ENCODE measurements at regions not wholly inside any gene's neighbourhood (a gene's known extent, or its start where the extent isn't known, plus 50 kb on each side); places are given as distances from the start of the nearest gene placed in this dataset.

- no peaks in the 10 kb centered on the region for H3K36me3 ChIP-seq (ENCODE audit: control insufficient read depth, insufficient read depth, low read length)
- TF ChIP-seq CTCF (IDR thresholded peaks at IDR 0.05; ENCODE audit: insufficient read depth, low read length, poor library complexity, severe bottlenecking) = no peak
- DNase-seq (ENCODE audit: low read depth) = no peak
- peaks cover 3% of the 10 kb centered on the region for H3K27me3 ChIP-seq (ENCODE audit: control insufficient read depth, insufficient read depth, low read length)
- H3K4me3 ChIP-seq (ENCODE audit: low read depth, low read length) = no peak overlapping the region
These were observed 245.1 kb upstream of the TLE3 start for GRCh38 chr15:70342554-70343548.

GRCh38 chr15:70342141-70342540, 244.4 kb upstream of the TLE3 start:
- H3K4me3 ChIP-seq (ENCODE audit: low read depth, low read length) = no peak overlapping the region
- H3K27me3 ChIP-seq (ENCODE audit: control insufficient read depth, insufficient read depth, low read length) = peaks cover 2% of the 10 kb centered on the region
- no peak for TF ChIP-seq CTCF (IDR thresholded peaks at IDR 0.05; ENCODE audit: insufficient read depth, low read length, poor library complexity, severe bottlenecking)
- no peaks in the 10 kb centered on the region for H3K36me3 ChIP-seq (ENCODE audit: control insufficient read depth, insufficient read depth, low read length)
- no peak for DNase-seq (ENCODE audit: low read depth)

GRCh38 chr15:70341566-70341965, 243.8 kb upstream of the TLE3 start:
- Histone ChIP-seq H3K36me3 (ENCODE audit: control insufficient read depth, insufficient read depth, low read length) (no peaks in the 10 kb centered on the region), H3K4me3 (ENCODE audit: low read depth, low read length) (no peak overlapping the region), H3K27me3 (ENCODE audit: control insufficient read depth, insufficient read depth, low read length) (peaks cover 2% of the 10 kb centered on the region)
- no peak for DNase-seq (ENCODE audit: low read depth)
- no peak for TF ChIP-seq CTCF (IDR thresholded peaks at IDR 0.05; ENCODE audit: insufficient read depth, low read length, poor library complexity, severe bottlenecking)

- peaks cover 2% of the 10 kb centered on the region for H3K27me3 ChIP-seq (ENCODE audit: control insufficient read depth, insufficient read depth, low read length)
- H3K4me3 ChIP-seq (ENCODE audit: low read depth, low read length) = no peak overlapping the region
- DNase-seq (ENCODE audit: low read depth) = no peak
- no peak for TF ChIP-seq CTCF (IDR thresholded peaks at IDR 0.05; ENCODE audit: insufficient read depth, low read length, poor library complexity, severe bottlenecking)
- no peaks in the 10 kb centered on the region for H3K36me3 ChIP-seq (ENCODE audit: control insufficient read depth, insufficient read depth, low read length)
These were observed 242.8 kb upstream of the TLE3 start for GRCh38 chr15:70340494-70340870.

GRCh38 chr15:70339571-70340493, 242.1 kb upstream of the TLE3 start:
- Histone ChIP-seq H3K36me3 (ENCODE audit: control insufficient read depth, insufficient read depth, low read length) (no peaks in the 10 kb centered on the region), H3K27me3 (ENCODE audit: control insufficient read depth, insufficient read depth, low read length) (peaks cover 2% of the 10 kb centered on the region), H3K4me3 (ENCODE audit: low read depth, low read length) (no peak overlapping the region)
- DNase-seq (ENCODE audit: low read depth) = no peak
- no peak for TF ChIP-seq CTCF (IDR thresholded peaks at IDR 0.05; ENCODE audit: insufficient read depth, low read length, poor library complexity, severe bottlenecking)
